Neural progenitor cell (in vitro differentiated cells): ENCODE measurements at regions not wholly inside any gene's neighbourhood (a gene's known extent, or its start where the extent isn't known, plus 50 kb on each side); places are given as distances from the start of the nearest gene placed in this dataset.

ENCODE experiments used
- DNase-seq: peaks from one replicate; pipeline ENCODE4 v3.0.0-alpha.2; 2016; ENCODE audit warnings: low spot score
- H2AFZ ChIP-seq: fragments of 200-600 bp; sonication (generic); replicated peaks from 2 replicates; pipeline ENCODE4 v1.6.1; 2016; ENCODE audit warnings: antibody characterized with exemption
- H3F3A ChIP-seq: fragments of 200-600 bp; sonication (generic); 2 replicates; pipeline ENCODE4 v1.6.1; 2016; ENCODE audit warnings: antibody characterized with exemption, low read depth
- H3K27ac ChIP-seq: fragments of 200-600 bp; sonication (generic); 2 replicates; pipeline ENCODE4 v1.5.1; 2016; ENCODE audit warnings: mild to moderate bottlenecking
- H3K27me3 ChIP-seq: fragments of 200-600 bp; sonication (generic); 2 replicates; pipeline ENCODE4 v1.6.1; 2016; ENCODE audit warnings: mild to moderate bottlenecking, moderate library complexity
- H3K36me3 ChIP-seq: fragments of 200-600 bp; sonication (generic); 2 replicates; pipeline ENCODE4 v1.5.1; 2016
- H3K4me1 ChIP-seq: fragments of 200-600 bp; sonication (generic); 2 replicates; pipeline ENCODE4 v1.6.1; 2016; ENCODE audit warnings: mixed run types
- H3K4me2 ChIP-seq: fragments of 200-600 bp; sonication (generic); 2 replicates; pipeline ENCODE4 v1.6.1; 2016
- H3K4me3 ChIP-seq: fragments of 200-600 bp; sonication (generic); 2 replicates; pipeline ENCODE4 v1.5.1; 2016
- H3K79me2 ChIP-seq: fragments of 200-600 bp; sonication (generic); 2 replicates; pipeline ENCODE4 v1.6.1; 2016; ENCODE audit warnings: low read depth
- H3K9ac ChIP-seq: fragments of 200-600 bp; sonication (generic); 2 replicates; pipeline ENCODE4 v1.6.1; 2016
- H3K9me3 ChIP-seq: fragments of 200-600 bp; sonication (generic); 2 replicates; pipeline ENCODE4 v1.5.1; 2016; ENCODE audit warnings: low read depth
- H4K20me1 ChIP-seq: fragments of 200-600 bp; sonication (generic); 2 replicates; pipeline ENCODE4 v1.6.1; 2016; ENCODE audit warnings: low read depth
- H3K27ac Mint-ChIP-seq: 3 replicates; pipeline ENCODE4 v1.8.0; 2021; ENCODE audit warnings: mixed read lengths
- H3K27me3 Mint-ChIP-seq: 2 replicates; pipeline ENCODE4 v1.8.0; 2022; ENCODE audit warnings: low read depth, mild to moderate bottlenecking, inconsistent platforms, moderate library complexity, mixed read lengths; ENCODE audit not compliant: insufficient read depth
- H3K36me3 Mint-ChIP-seq: 3 replicates; pipeline ENCODE4 v1.8.0; 2021; ENCODE audit warnings: mixed read lengths
- H3K4me1 Mint-ChIP-seq: 3 replicates; pipeline ENCODE4 v1.8.0; 2021; ENCODE audit warnings: mixed read lengths
- H3K4me3 Mint-ChIP-seq: 3 replicates; pipeline ENCODE4 v1.8.0; 2021; ENCODE audit warnings: mild to moderate bottlenecking, moderate library complexity, mixed read lengths
- H3K9me3 Mint-ChIP-seq: 3 replicates; pipeline ENCODE4 v1.8.0; 2020; ENCODE audit warnings: mixed read lengths
- CTCF ChIP-seq: fragments of 200-600 bp; sonication (generic); IDR thresholded peaks from 2 replicates; pipeline ENCODE4 v1.5.1; 2017; ENCODE audit warnings: antibody characterized with exemption, mild to moderate bottlenecking
- EZH2 ChIP-seq: fragments of 200-600 bp; sonication (generic); IDR thresholded peaks from 2 replicates; pipeline ENCODE4 v1.6.1; 2017; ENCODE audit warnings: antibody characterized with exemption, mild to moderate bottlenecking, moderate library complexity
- EZH2phosphoT487 ChIP-seq: fragments of 200-600 bp; sonication (generic); IDR thresholded peaks from 2 replicates; pipeline ENCODE4 v1.6.1; 2017; ENCODE audit warnings: antibody characterized with exemption

DNA sequence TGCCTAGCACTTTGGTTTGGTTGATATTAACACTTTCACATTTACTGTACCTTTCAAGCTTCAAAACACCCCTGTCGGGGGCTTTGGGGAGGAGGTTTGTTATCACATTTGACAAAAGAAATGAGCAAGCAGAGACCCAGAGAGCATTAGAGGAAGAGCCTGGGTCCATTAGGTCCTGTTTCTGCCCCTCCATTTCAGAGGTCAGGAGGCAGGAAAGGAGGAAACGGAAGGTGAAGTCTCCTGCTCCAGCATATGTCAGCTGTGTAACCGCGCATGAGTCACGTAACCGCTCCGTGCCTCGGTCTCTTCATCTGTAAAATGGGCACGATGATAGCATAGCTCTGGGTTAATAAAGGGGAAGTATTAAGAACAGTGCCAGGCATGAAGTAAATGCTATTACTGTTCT lies 201.9 kb upstream of the BCOR start:
- Histone ChIP-seq H3K36me3 (no peaks in the 10 kb centered on the region), H3K79me2 (no peaks in the 10 kb centered on the region), H2AFZ (no peak overlapping the region), H3K27ac (no peak overlapping the region), H3K4me1 (peaks cover 21% of the 10 kb centered on the region), H3K9ac (no peak overlapping the region), H4K20me1 (no peaks in the 10 kb centered on the region), H3K27me3 (no peaks in the 10 kb centered on the region), H3F3A (peaks cover 6% of the 10 kb centered on the region), H3K9me3 (no peaks in the 10 kb centered on the region), H3K4me2 (no peak overlapping the region), H3K4me3 (no peak overlapping the region)
- no peak for DNase-seq
- peaks cover 11% of the 10 kb centered on the region for H3K9me3 Mint-ChIP-seq
- peaks cover 31% of the 10 kb centered on the region for H3K4me1 Mint-ChIP-seq
- no peak overlapping the region for H3K27ac Mint-ChIP-seq
- H3K4me3 Mint-ChIP-seq, result no peak overlapping the region
- TF ChIP-seq CTCF, result no peak
- no peak for TF ChIP-seq EZH2phosphoT487
- TF ChIP-seq EZH2, result no peak
- no peaks in the 10 kb centered on the region for H3K36me3 Mint-ChIP-seq
- peaks cover 8% of the 10 kb centered on the region for H3K27me3 Mint-ChIP-seq

GRCh38 chrX:40298572-40299479 lies 201.1 kb upstream of the BCOR start:
- Histone ChIP-seq H2AFZ (no peak overlapping the region), H3K4me1 (peaks cover 21% of the 10 kb centered on the region), H3F3A (peaks cover 6% of the 10 kb centered on the region), H3K4me2 (no peak overlapping the region), H3K4me3 (no peak overlapping the region), H3K9ac (no peak overlapping the region), H4K20me1 (no peaks in the 10 kb centered on the region), H3K27ac (no peak overlapping the region), H3K36me3 (no peaks in the 10 kb centered on the region), H3K9me3 (no peaks in the 10 kb centered on the region), H3K79me2 (no peaks in the 10 kb centered on the region), H3K27me3 (no peaks in the 10 kb centered on the region)
- Mint-ChIP-seq H3K9me3 (peaks cover 11% of the 10 kb centered on the region), H3K4me3 (peak overlapping the region; percentile 46), H3K4me1 (peaks cover 31% of the 10 kb centered on the region), H3K27ac (peak overlapping the region; percentile 72), H3K27me3 (peaks cover 8% of the 10 kb centered on the region), H3K36me3 (no peaks in the 10 kb centered on the region)
- DNase-seq, result peak; percentile 45
- TF ChIP-seq CTCF, result peak; percentile 34
- no peak for TF ChIP-seq EZH2phosphoT487
- no peak for TF ChIP-seq EZH2

DNA sequence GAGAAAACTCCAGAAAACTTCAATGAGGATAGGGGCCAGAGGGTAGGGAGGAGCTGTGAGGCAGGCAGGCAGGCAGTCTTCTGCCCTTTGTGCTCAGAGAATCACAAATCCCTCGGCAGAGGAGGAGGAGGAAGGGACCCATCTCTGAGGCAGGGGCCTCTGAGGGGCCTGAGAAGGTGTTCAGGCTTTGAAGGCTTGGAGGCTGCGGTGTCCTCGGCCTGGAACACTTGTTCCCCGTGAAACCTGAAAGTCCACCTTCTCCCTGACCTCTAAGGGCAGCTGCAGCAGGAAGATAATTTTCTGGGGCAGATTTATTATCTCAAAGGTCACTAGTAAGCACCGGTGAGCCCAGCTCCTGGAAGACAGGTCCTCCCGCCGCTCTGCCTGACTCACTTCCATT lies 200.3 kb upstream of the BCOR start:
- TF ChIP-seq CTCF, result no peak
- no peak for TF ChIP-seq EZH2phosphoT487
- TF ChIP-seq EZH2, result no peak
- Histone ChIP-seq H3F3A (peaks cover 6% of the 10 kb centered on the region), H3K9me3 (no peaks in the 10 kb centered on the region), H3K9ac (no peak overlapping the region), H3K36me3 (no peaks in the 10 kb centered on the region), H3K4me3 (no peak overlapping the region), H3K79me2 (no peaks in the 10 kb centered on the region), H3K4me2 (no peak overlapping the region), H3K27ac (no peak overlapping the region), H4K20me1 (no peaks in the 10 kb centered on the region), H3K4me1 (peaks cover 21% of the 10 kb centered on the region), H3K27me3 (no peaks in the 10 kb centered on the region), H2AFZ (no peak overlapping the region)
- peak overlapping the region; percentile 78 for H3K27ac Mint-ChIP-seq
- peak; percentile 10 for DNase-seq
- H3K36me3 Mint-ChIP-seq, result no peaks in the 10 kb centered on the region
- H3K4me3 Mint-ChIP-seq, result no peak overlapping the region
- H3K4me1 Mint-ChIP-seq, result peaks cover 29% of the 10 kb centered on the region
- H3K9me3 Mint-ChIP-seq, result peaks cover 11% of the 10 kb centered on the region
- H3K27me3 Mint-ChIP-seq, result peaks cover 10% of the 10 kb centered on the region
